Naive thymus-derived CD8-positive, alpha-beta T cell (primary cell): ENCODE measurements at regions not wholly inside any gene's neighbourhood (a gene's known extent, or its start where the extent isn't known, plus 50 kb on each side); places are given as distances from the start of the nearest gene placed in this dataset.
A peak's percentile ranks its signal among the peaks of the same experiment; 100 is the strongest.
"Not testable (repeated sequence)": the region's sequence is repeated elsewhere in the genome, so short reads cannot be mapped to it uniquely, and the experiment has no call there.

Experiments
- ATAC-seq, 2 donors: fragments of 150-1000 bp; cut with Tn5 transposase in 1 of 2; sonication (Bioruptor Pico), chemical (Tn5 transposase) in 1 of 2; 1 replicate in 1 of 2; 2 replicates in 1 of 2; pipeline ENCODE4 v1.10.0; 2021; ENCODE audit warnings: mild to moderate bottlenecking in 2 of 2, moderate library complexity in 2 of 2
- POLR2A ChIA-PET: fragments of 350-600 bp; sonication (Branson Sonifier 250); formaldehyde crosslinking; loops from one replicate; lab custom pipeline; 2021; ENCODE audit warnings: antibody characterized with exemption; lab: Charles Lee
- DNase-seq, 10 donors: peaks; one replicate each; pipeline versions ENCODE4 v3.0.0 to v3.0.0-alpha.2; 2020 to 2022
- H3K27ac Mint-ChIP-seq, 10 donors: one replicate each; pipeline ENCODE4 v1.8.0; 2020 to 2022; ENCODE audit warnings: mild to moderate bottlenecking in 10 of 10, mixed read lengths in 10 of 10, moderate library complexity in 4 of 10, inconsistent platforms in 1 of 10
- H3K27me3 Mint-ChIP-seq, 5 donors: one replicate each; pipeline ENCODE4 v1.8.0; 2021 to 2022; ENCODE audit warnings: mixed read lengths in 5 of 5
- H3K36me3 Mint-ChIP-seq, 3 donors: one replicate each; pipeline ENCODE4 v1.8.0; 2020 to 2022; ENCODE audit warnings: mixed read lengths in 3 of 3, mild to moderate bottlenecking in 2 of 3, inconsistent platforms in 1 of 3
- H3K4me1 Mint-ChIP-seq, 4 donors: one replicate each; pipeline ENCODE4 v1.8.0; 2021 to 2022; ENCODE audit warnings: mixed read lengths in 4 of 4
- H3K4me3 Mint-ChIP-seq, 10 donors: one replicate each; pipeline ENCODE4 v1.8.0; 2020 to 2022; ENCODE audit warnings: mild to moderate bottlenecking in 10 of 10, mixed read lengths in 10 of 10, moderate library complexity in 6 of 10, inconsistent platforms in 1 of 10
- H3K9me3 Mint-ChIP-seq, 9 donors: one replicate each; pipeline ENCODE4 v1.8.0; 2020 to 2022; ENCODE audit warnings: mixed read lengths in 9 of 9, mild to moderate bottlenecking in 3 of 9, inconsistent platforms in 1 of 9, moderate library complexity in 1 of 9

DNA sequence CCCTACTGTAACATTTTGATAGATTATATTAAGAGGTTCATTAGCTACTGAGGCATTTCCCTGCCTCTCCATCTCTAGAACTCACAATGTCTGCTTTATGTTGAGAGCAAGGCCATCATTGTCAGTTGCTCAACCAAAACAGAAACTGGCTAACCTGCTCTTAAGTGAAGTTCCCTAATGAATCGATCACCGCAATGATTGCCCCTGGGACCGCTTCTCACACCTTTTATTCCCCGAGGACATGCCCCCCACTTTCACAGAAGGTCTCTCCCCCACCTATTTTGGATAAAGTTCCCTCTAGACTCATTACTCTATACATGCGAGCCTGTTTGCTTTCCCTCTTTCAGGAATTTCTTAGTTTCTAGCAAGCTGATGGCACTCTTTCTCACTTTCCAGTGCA, 108.8 kb downstream of the FAM217A start:
- H3K4me3 Mint-ChIP-seq: no peak overlapping the region
- H3K27ac Mint-ChIP-seq: no peak overlapping the region
- H3K27me3 Mint-ChIP-seq: peaks cover 0 to 13% (median 6%) of the 10 kb centered on the region in 5 donors
- H3K4me1 Mint-ChIP-seq: peaks cover 0 to 4% (median 0%) of the 10 kb centered on the region in 4 donors
- H3K9me3 Mint-ChIP-seq: no peaks in the 10 kb centered on the region
- POLR2A ChIA-PET: no interaction called here
- peaks cover 0 to 7% (median 4%) of the 10 kb centered on the region in 3 donors for H3K36me3 Mint-ChIP-seq
- DNase-seq (no peak), ATAC-seq (no peak)

DNA sequence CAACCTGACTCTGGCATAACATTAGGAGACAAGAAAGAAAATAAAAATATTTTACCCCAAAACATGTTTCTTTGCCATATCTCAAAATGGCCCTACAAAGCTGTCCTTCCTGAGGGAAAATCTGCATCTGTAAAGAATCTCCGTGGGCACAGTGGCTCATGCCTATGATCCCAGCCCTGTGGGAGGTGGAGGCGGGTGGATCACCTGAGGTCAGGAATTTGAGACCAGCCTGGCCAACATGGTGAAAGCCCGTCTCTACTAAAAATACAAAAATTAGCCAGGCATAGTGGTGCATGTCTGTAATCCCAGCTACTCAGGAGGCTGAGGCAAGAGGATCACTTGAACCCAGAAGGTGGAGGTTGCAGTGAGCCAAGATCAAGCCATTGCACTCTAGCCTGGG, 105.8 kb downstream of the FAM217A start:
- peaks cover 0 to 11% (median 4%) of the 10 kb centered on the region in 5 donors for H3K27me3 Mint-ChIP-seq
- H3K36me3 Mint-ChIP-seq, ATAC-seq, H3K4me3 Mint-ChIP-seq, POLR2A ChIA-PET, H3K27ac Mint-ChIP-seq, H3K9me3 Mint-ChIP-seq, H3K4me1 Mint-ChIP-seq, DNase-seq: not testable (repeated sequence)

DNA sequence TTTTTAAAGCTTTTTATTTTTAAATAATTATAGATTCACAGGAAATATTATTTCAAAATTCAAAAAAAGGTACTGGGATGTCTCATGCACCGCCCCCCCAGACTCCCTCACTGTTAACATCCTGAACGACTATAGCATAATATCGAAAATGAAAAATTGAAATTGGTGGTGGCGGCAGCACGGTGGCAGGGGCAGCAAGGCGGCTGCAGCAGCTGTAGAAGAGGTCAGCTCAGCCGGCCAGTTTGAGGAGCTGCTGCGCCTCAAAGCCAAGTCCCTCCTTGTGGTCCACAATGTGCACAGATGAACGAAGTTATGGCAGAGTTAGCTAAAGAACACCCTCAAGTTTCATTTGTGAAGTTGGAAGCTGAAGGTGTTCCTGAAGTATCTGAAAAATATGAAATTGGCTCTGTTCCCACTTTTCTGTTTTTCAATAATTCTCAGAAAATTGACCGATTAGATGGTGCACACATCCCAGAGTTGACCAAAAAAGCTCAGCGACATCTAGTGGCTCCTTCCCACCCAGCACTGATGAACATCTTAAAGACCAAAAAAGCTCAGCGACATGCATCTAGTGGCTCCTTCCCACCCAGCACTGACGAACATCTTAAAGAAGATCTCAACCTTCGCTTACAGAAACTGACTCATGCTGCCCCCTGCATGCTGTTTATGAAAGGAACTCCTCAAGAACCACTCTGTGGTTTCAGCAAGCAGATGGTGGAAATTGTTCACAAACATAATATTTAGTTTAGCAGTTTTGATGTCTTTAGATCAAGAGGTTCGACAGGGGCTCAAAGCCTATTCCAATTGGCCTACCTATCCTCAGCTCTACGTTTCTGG, 100.8 kb downstream of the FAM217A start:
- Mint-ChIP-seq H3K4me3 (peak overlapping the region in 2 of 10 donors; percentile 60 to 61), H3K36me3 (peaks cover 5 to 6% (median 5%) of the 10 kb centered on the region in 3 donors), H3K4me1 (peaks cover 7 to 16% (median 8%) of the 10 kb centered on the region in 4 donors), H3K27ac (peak overlapping the region in 1 of 10 donors; percentile 38), H3K27me3 (peaks cover 0 to 5% (median 4%) of the 10 kb centered on the region in 5 donors), H3K9me3 (peaks cover 0 to 4% (median 0%) of the 10 kb centered on the region in 9 donors)
- POLR2A ChIA-PET: interaction anchor here (0.9 to 1.5 kb wide), 3 partner anchors 40 to 248 kb away, joined by 3 to 5 read pairs (median 5); a partner anchor contains a TSS
- peak in 9 of 10 donors; percentile 6 to 77 (median 55) for DNase-seq
- ATAC-seq: peak; percentile 99 to 100

DNA sequence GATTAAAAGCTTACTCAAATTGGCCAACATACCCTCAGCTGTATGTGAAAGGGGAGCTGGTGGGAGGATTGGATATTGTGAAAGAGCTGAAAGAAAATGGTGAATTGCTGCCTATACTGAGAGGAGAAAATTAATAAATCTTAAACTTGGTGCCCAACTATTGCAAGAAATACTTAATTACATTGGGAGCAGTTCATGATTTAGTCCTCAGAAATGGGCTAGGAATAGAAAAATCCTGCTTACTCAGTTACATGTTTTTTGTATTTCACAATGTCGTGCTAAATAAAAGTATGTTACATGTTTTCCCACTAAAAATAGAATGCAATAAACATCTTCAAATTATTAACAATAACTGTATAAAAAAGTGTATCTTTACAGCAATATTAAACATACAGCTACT, 100.0 kb downstream of the FAM217A start:
- H3K27me3 Mint-ChIP-seq, H3K4me3 Mint-ChIP-seq, DNase-seq, H3K27ac Mint-ChIP-seq, H3K36me3 Mint-ChIP-seq, POLR2A ChIA-PET, ATAC-seq, H3K9me3 Mint-ChIP-seq: not testable (repeated sequence)
- H3K4me1 Mint-ChIP-seq: peaks cover 7 to 16% (median 8%) of the 10 kb centered on the region in 4 donors

DNA sequence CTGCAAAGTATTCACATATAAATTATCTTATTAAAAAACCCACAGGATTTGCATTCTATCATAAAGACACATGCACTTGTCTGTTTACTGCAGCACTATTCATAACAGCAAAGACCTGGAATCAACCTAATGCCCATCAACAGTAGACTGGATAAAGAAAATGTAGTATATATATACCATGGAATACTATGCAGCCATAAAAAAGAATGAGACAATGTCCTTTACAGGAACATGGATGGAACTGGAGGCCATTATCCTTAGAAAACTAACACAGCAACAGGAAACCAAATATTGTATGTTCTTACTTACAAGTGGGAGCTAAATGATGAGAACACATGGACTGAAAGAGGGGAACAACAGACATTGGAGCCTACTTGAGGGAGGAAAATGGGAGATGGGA, 97.0 kb downstream of the FAM217A start:
- Mint-ChIP-seq H3K4me1 (peaks cover 7 to 23% (median 10%) of the 10 kb centered on the region in 4 donors), H3K27me3 (no peaks in the 10 kb centered on the region), H3K27ac (no peak overlapping the region), H3K36me3 (peaks cover 10 to 15% (median 11%) of the 10 kb centered on the region in 3 donors), H3K4me3 (no peak overlapping the region), H3K9me3 (peaks cover 0 to 4% (median 0%) of the 10 kb centered on the region in 9 donors)
- POLR2A ChIA-PET: no interaction called here
- no peak for ATAC-seq
- no peak for DNase-seq

DNA sequence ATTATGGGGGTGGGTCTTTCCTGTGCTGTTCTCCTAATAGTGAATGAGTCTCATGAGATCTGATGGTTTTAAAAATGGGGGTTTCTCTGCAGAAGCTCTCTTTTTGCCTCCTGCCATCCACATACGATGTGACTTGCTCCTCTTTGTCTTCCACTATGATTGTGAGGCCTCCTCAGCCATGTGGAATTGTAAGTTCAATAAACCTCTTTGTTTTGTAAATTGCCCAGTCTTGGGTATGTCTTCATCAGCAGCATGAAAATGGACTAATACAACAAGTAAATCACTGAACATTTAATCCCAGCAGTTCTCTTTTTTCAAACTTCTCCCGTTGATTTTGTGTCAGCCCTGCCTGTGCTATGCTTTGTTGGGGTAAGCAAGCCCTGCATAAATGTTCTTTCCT, 95.2 kb downstream of the FAM217A start:
- Mint-ChIP-seq H3K36me3 (peaks cover 11 to 19% (median 19%) of the 10 kb centered on the region in 3 donors), H3K9me3 (peaks cover 0 to 4% (median 0%) of the 10 kb centered on the region in 9 donors), H3K4me3 (no peak overlapping the region), H3K4me1 (peaks cover 3 to 26% (median 13%) of the 10 kb centered on the region in 4 donors), H3K27me3 (no peaks in the 10 kb centered on the region), H3K27ac (no peak overlapping the region)
- POLR2A ChIA-PET: no interaction called here
- ATAC-seq (no peak), DNase-seq (no peak)

DNA sequence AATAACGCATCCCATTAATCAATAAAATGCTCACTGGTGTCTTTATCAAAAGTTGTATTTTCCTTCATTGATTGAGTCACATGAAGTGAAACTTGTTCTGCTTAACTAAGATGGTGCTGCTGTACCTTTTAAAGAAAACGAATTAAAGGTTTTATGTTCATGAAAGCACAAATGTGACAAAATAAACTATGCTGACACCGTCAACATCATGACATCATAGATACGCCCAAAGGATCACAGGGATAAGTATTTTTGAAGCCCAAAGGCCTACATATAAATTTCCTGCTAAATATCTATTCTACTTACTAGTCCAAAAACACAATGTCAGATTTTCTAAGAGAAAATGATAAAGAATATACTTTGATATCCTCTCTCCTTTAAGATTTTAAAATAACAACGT, 94.4 kb downstream of the FAM217A start:
- H3K27me3 Mint-ChIP-seq: no peaks in the 10 kb centered on the region
- DNase-seq: no peak
- H3K36me3 Mint-ChIP-seq: peaks cover 11 to 19% (median 19%) of the 10 kb centered on the region in 3 donors
- H3K9me3 Mint-ChIP-seq: peaks cover 0 to 4% (median 0%) of the 10 kb centered on the region in 9 donors
- ATAC-seq: no peak
- no peak overlapping the region for H3K4me3 Mint-ChIP-seq
- no peak overlapping the region for H3K27ac Mint-ChIP-seq
- H3K4me1 Mint-ChIP-seq: peaks cover 3 to 31% (median 15%) of the 10 kb centered on the region in 4 donors
- POLR2A ChIA-PET: no interaction called here

DNA sequence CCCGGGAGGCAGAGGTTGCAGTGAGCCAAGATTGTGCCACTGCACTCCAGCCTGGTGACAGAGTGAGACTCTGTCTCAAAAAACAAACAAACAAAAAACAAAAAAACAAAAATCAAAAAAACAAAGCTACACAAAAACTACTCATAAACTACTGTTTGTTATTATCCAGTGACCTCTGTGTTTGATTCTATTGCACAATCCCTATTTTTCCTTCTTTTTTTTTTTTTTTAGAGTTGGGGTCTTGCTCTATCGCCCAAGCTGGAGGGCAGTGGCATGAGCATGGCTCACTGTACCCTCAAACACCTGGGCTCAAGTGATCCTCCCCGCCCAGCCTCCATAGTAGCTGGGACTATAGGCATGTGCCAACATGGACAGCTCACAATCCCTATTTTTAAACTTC, 92.7 kb downstream of the FAM217A start:
- ATAC-seq (no peak), DNase-seq (no peak)
- no peak overlapping the region for H3K27ac Mint-ChIP-seq
- H3K4me1 Mint-ChIP-seq: peaks cover 9 to 41% (median 21%) of the 10 kb centered on the region in 4 donors
- H3K27me3 Mint-ChIP-seq: no peaks in the 10 kb centered on the region
- H3K9me3 Mint-ChIP-seq: peaks cover 0 to 4% (median 0%) of the 10 kb centered on the region in 9 donors
- POLR2A ChIA-PET: interaction anchor here (1.3 kb wide), 1 partner anchor 32 kb away, joined by 3 read pairs; no protein-coding TSS in a partner anchor
- H3K36me3 Mint-ChIP-seq: peaks cover 11 to 21% (median 19%) of the 10 kb centered on the region in 3 donors
- no peak overlapping the region for H3K4me3 Mint-ChIP-seq

DNA sequence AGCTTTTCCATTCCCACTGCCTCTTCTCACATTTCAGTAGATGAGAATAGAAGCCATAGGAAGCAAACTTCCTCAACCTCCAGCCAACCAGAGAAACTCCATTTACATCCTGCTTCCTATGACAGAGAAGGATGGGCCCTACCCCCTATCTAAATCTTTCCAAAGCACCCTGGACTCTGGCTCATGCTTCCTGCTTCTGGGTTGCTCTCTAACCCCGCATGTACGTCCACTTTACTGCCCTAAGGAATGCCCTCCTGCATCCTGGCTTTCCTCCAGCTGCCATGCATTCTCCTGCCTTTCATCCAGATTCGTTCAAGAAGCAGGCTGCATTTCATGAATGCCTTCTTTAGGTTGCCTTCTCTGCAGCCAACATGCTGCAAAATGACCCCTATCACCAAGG, 91.9 kb downstream of the FAM217A start:
- POLR2A ChIA-PET: no interaction called here
- Mint-ChIP-seq H3K9me3 (peaks cover 0 to 2% (median 0%) of the 10 kb centered on the region in 9 donors), H3K27ac (peak overlapping the region in 1 of 10 donors; percentile 39), H3K4me1 (peaks cover 10 to 49% (median 22%) of the 10 kb centered on the region in 4 donors), H3K4me3 (no peak overlapping the region), H3K36me3 (peaks cover 8 to 18% (median 16%) of the 10 kb centered on the region in 3 donors), H3K27me3 (no peaks in the 10 kb centered on the region)
- DNase-seq (no peak), ATAC-seq (no peak)

DNA sequence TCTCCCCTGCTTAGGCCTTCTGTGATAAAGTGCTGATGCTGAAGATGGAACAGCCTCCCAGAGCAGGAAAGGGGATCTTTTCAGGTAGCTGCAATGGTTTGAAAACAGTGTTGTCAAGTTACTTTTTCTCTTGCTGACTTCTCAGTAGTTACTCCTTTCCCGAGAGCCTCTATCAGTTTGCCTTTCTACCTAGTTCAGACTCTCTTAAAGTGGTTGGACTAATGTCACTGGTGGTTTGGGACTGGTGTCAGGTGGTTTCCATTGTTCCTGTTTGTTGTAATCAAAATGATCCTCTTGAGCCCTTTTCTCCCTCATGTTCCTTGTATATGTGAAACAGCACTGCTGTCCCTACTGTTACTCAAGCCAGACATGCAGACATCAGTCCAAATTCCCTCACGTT, 91.4 kb downstream of the FAM217A start:
- POLR2A ChIA-PET: no interaction called here
- H3K9me3 Mint-ChIP-seq: no peaks in the 10 kb centered on the region
- H3K27ac Mint-ChIP-seq: no peak overlapping the region
- no peak for ATAC-seq
- no peak for DNase-seq
- H3K4me3 Mint-ChIP-seq: no peak overlapping the region
- peaks cover 10 to 49% (median 22%) of the 10 kb centered on the region in 4 donors for H3K4me1 Mint-ChIP-seq
- peaks cover 5 to 16% (median 14%) of the 10 kb centered on the region in 3 donors for H3K36me3 Mint-ChIP-seq
- no peaks in the 10 kb centered on the region for H3K27me3 Mint-ChIP-seq

DNA sequence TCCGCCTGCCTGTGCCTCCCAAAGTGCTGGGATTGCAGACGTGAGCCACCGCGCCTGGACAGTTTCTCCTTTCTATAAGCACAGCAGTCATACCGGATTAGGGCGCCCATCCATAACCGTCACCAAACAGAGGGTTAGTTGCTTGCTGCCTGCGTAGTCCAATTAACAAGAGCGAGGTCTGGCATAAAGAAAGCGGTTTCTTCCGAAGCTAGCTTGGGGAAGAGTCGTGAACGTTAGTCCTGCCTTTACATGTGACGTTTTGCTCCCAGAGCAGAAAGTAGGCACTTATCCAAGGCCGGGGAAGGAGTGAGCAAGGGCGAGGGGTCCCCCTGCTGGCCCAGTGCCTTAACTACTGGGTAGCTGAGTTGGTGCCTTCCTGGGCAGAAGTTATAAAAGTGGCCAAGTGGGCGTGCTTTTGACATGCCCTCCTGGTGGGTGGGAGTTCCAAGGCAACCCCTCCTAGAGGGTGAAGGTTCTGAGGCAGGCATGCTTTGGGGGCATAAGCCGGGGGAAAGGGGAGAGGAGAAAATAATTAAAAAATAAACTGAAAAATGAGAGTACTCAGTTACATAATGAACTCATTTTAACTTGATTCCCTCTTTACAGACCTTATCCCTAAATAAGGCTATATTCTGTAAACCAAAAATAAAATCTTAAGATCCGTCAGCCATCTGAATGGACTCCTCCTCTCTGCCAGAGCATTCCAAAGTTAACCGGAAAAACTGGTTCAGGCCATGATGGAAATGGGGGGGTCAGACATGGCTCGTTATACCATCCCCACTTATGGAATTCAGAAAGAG, 88.0 kb downstream of the FAM217A start:
- H3K27ac Mint-ChIP-seq: peak overlapping the region in 4 of 10 donors; percentile 60 to 88 (median 78)
- H3K4me1 Mint-ChIP-seq: peaks cover 10 to 49% (median 22%) of the 10 kb centered on the region in 4 donors

DNA sequence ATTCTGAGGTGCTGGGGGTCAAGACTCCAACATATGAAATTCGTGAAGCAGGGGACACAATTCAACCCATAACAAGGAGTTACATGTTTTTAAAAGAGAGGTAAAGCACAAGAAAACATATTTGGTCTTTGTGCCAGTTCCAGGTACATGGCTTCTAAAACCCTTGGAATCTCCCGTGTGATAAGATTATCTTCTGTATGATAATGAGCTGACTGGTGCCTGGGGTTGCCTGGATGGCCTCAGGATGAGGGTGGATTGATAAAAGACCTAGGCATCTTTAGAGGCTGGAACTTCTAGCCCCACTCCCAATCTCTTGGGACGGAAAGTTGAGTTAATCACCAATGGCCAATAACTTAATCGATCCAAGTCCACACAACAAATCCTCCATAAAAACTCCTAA, 87.0 kb downstream of the FAM217A start:
- H3K4me3 Mint-ChIP-seq: no peak overlapping the region
- ATAC-seq (no peak), DNase-seq (no peak)
- H3K27me3 Mint-ChIP-seq: no peaks in the 10 kb centered on the region
- H3K36me3 Mint-ChIP-seq: peaks cover 0 to 8% (median 6%) of the 10 kb centered on the region in 3 donors
- no peaks in the 10 kb centered on the region for H3K9me3 Mint-ChIP-seq
- POLR2A ChIA-PET: no interaction called here
- H3K27ac Mint-ChIP-seq: peak overlapping the region in 2 of 10 donors; percentile 2 to 34
- peaks cover 10 to 47% (median 22%) of the 10 kb centered on the region in 4 donors for H3K4me1 Mint-ChIP-seq

More for the DNA sequence above, 88.0 kb downstream of the FAM217A start:
- H3K27me3 Mint-ChIP-seq: no peaks in the 10 kb centered on the region
- peak overlapping the region in 2 of 10 donors; percentile 16 to 62 for H3K4me3 Mint-ChIP-seq
- POLR2A ChIA-PET: interaction anchor here (0.5 to 1.4 kb wide), 3 partner anchors 11 to 31 kb away, joined by 3 to 4 read pairs (median 3); no protein-coding TSS in a partner anchor
- ATAC-seq: peak; percentile 86 to 95
- H3K36me3 Mint-ChIP-seq: peaks cover 0 to 14% (median 6%) of the 10 kb centered on the region in 3 donors
- no peaks in the 10 kb centered on the region for H3K9me3 Mint-ChIP-seq
- DNase-seq: peak; percentile 50 to 78 (median 60)
